CD4-positive, CD25-positive, alpha-beta regulatory T cell (primary cell): ENCODE measurements at regions not wholly inside any gene's neighbourhood (a gene's known extent, or its start where the extent isn't known, plus 50 kb on each side); places are given as distances from the start of the nearest gene placed in this dataset.

Experiments
- ATAC-seq, 2 donors: fragments of 150-1000 bp; cut with Tn5 transposase; one replicate each; pipeline ENCODE4 v1.10.0; 2021; ENCODE audit warnings: low read depth in 2 of 2, moderate number of reproducible peaks in 2 of 2, moderate library complexity in 1 of 2
- DNase-seq, 3 donors: peaks; one replicate each; pipeline versions ENCODE4 v3.0.0 to v3.0.0-alpha.2; 2012 to 2022; ENCODE audit warnings: mixed read lengths in 1 of 3
- H3K27ac ChIP-seq: one replicate; pipeline ENCODE4 v1.7.0; 2013; ENCODE audit warnings: mild to moderate bottlenecking, low read length; ENCODE audit not compliant: insufficient read depth, poor library complexity, severe bottlenecking
- H3K27me3 ChIP-seq: one replicate; pipeline ENCODE4 v1.7.0; 2013; ENCODE audit warnings: low read length; ENCODE audit not compliant: control insufficient read depth, insufficient read depth
- H3K36me3 ChIP-seq: one replicate; pipeline ENCODE4 v1.7.0; 2013; ENCODE audit warnings: mild to moderate bottlenecking, low read length, moderate library complexity; ENCODE audit not compliant: control insufficient read depth, insufficient read depth
- H3K4me1 ChIP-seq: 2 replicates; pipeline ENCODE4 v1.7.0; 2013; ENCODE audit warnings: mild to moderate bottlenecking, low read length; ENCODE audit not compliant: insufficient read depth, control insufficient read depth, poor library complexity, severe bottlenecking
- H3K4me3 ChIP-seq: one replicate; pipeline ENCODE4 v1.7.0; 2013; ENCODE audit warnings: low read depth, mild to moderate bottlenecking, low read length, moderate library complexity
- H3K9me3 ChIP-seq, 2 experiments: 1 replicate in 1 of 2; 2 replicates in 1 of 2; pipeline ENCODE4 v1.7.0; 2013; ENCODE audit warnings: low read length in 2 of 2, mild to moderate bottlenecking in 1 of 2, moderate library complexity in 1 of 2; ENCODE audit not compliant: control insufficient read depth in 2 of 2
- H3K27ac Mint-ChIP-seq, 3 donors: one replicate each; pipeline ENCODE4 v1.8.0; 2020 to 2022; ENCODE audit warnings: mild to moderate bottlenecking in 3 of 3, mixed read lengths in 3 of 3, moderate library complexity in 2 of 3
- H3K27me3 Mint-ChIP-seq: one replicate; pipeline ENCODE4 v1.8.0; 2022; ENCODE audit warnings: mild to moderate bottlenecking, mixed read lengths
- H3K36me3 Mint-ChIP-seq: one replicate; pipeline ENCODE4 v1.8.0; 2020; ENCODE audit warnings: mixed read lengths
- H3K4me1 Mint-ChIP-seq, 4 donors: one replicate each; pipeline ENCODE4 v1.8.0; 2020 to 2022; ENCODE audit warnings: mixed read lengths in 4 of 4, mild to moderate bottlenecking in 1 of 4
- H3K4me3 Mint-ChIP-seq, 4 donors: one replicate each; pipeline ENCODE4 v1.8.0; 2020 to 2022; ENCODE audit warnings: mild to moderate bottlenecking in 4 of 4, mixed read lengths in 4 of 4, moderate library complexity in 3 of 4
- H3K9me3 Mint-ChIP-seq, 7 donors: one replicate each; pipeline ENCODE4 v1.8.0; 2020 to 2022; ENCODE audit warnings: mixed read lengths in 7 of 7, mild to moderate bottlenecking in 3 of 7, moderate library complexity in 2 of 7

DNA sequence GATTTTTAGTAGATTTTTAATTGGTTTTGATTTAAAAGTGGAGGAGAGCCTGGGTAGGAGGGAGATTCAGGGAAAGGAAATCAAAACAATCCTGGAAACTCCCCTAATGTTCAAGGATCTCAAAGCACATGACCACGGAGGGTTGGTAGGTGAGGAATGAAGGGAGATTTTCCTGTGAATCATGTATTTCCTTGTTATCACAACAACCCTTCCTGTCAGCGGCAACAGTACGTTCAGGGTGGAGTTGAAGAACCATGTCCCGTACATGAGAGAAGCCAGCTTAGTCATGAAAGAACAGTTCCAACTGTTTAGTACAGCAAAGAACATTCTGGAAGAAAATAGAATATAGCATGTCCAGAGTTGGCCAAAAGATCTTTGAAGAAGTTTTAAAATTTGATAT is 79.4 kb upstream of the SCAF8 start:
- H3K4me1 Mint-ChIP-seq = peaks cover 0 to 23% (median 17%) of the 10 kb centered on the region in 4 donors
- ATAC-seq (no peak), DNase-seq (no peak)
- H3K4me3 ChIP-seq = no peak overlapping the region
- H3K27me3 Mint-ChIP-seq = no peaks in the 10 kb centered on the region
- no peaks in the 10 kb centered on the region for H3K36me3 Mint-ChIP-seq
- H3K9me3 Mint-ChIP-seq = peaks cover 0 to 2% (median 0%) of the 10 kb centered on the region in 7 donors
- no peaks in the 10 kb centered on the region for H3K9me3 ChIP-seq
- no peak overlapping the region for H3K27ac ChIP-seq
- peak overlapping the region in 2 of 3 donors; percentile 4 to 7 for H3K27ac Mint-ChIP-seq
- H3K27me3 ChIP-seq = no peaks in the 10 kb centered on the region
- no peaks in the 10 kb centered on the region for H3K36me3 ChIP-seq
- H3K4me1 ChIP-seq = peaks cover 9% of the 10 kb centered on the region
- H3K4me3 Mint-ChIP-seq = no peak overlapping the region

DNA sequence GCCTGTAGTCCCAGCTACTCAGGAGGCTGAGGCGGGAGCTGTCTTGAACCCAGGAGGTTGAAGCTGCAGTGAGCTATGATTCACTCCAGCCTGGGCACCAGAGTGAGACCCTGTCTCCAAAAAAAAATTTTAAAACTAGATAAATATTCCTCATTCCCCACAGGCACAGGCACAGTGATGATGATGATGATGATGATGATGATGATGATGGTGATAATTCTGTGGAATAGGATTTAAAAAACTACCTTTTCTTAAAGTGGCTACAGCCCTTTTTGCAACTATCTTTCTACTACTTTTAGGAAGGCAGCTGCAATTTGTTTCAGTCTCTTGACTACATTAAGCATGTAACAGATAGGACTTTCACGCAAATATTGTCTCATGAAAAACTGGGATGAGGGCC is 76.6 kb upstream of the SCAF8 start:
- H3K4me3 Mint-ChIP-seq = no peak overlapping the region
- no peaks in the 10 kb centered on the region for H3K36me3 Mint-ChIP-seq
- DNase-seq = no peak

DNA sequence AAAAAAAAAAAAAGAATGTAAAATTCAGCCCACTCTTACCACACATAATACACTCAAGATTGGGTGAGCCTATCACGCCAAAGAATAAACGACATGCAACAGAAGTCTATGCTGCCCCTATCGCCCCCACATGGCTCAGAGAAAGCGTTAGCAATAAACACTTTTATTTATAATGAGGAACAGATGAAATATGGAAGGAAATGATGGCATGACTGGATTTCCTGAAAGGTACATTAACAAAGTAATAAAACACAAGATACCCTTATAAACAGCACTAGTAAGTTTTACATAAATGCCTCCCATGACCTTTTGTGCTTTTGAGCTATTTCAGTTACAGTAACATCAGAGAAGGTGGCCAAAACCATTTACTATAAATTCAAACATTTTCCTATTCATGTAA is 71.4 kb upstream of the SCAF8 start:
- no peaks in the 10 kb centered on the region for H3K27me3 Mint-ChIP-seq
- no peak overlapping the region for H3K4me3 Mint-ChIP-seq
- H3K4me1 Mint-ChIP-seq = no peaks in the 10 kb centered on the region
- no peak for DNase-seq
- no peak overlapping the region for H3K27ac Mint-ChIP-seq
- no peak for ATAC-seq
- H3K4me3 ChIP-seq = no peak overlapping the region
- H3K36me3 Mint-ChIP-seq = no peaks in the 10 kb centered on the region
- H3K27ac ChIP-seq = no peak overlapping the region
- no peaks in the 10 kb centered on the region for H3K27me3 ChIP-seq
- H3K4me1 ChIP-seq = no peaks in the 10 kb centered on the region
- no peaks in the 10 kb centered on the region for H3K36me3 ChIP-seq
- H3K9me3 ChIP-seq = no peaks in the 10 kb centered on the region
- H3K9me3 Mint-ChIP-seq = no peaks in the 10 kb centered on the region

More for the DNA sequence above, 76.6 kb upstream of the SCAF8 start:
- H3K27me3 Mint-ChIP-seq = no peaks in the 10 kb centered on the region
- Histone ChIP-seq H3K4me3 (no peak overlapping the region), H3K27ac (no peak overlapping the region), H3K27me3 (no peaks in the 10 kb centered on the region), H3K4me1 (peaks cover 9% of the 10 kb centered on the region), H3K9me3 (no peaks in the 10 kb centered on the region), H3K36me3 (no peaks in the 10 kb centered on the region)
- H3K27ac Mint-ChIP-seq = no peak overlapping the region
- ATAC-seq = no peak
- peaks cover 0 to 2% (median 0%) of the 10 kb centered on the region in 7 donors for H3K9me3 Mint-ChIP-seq
- H3K4me1 Mint-ChIP-seq = peaks cover 0 to 20% (median 15%) of the 10 kb centered on the region in 4 donors

DNA sequence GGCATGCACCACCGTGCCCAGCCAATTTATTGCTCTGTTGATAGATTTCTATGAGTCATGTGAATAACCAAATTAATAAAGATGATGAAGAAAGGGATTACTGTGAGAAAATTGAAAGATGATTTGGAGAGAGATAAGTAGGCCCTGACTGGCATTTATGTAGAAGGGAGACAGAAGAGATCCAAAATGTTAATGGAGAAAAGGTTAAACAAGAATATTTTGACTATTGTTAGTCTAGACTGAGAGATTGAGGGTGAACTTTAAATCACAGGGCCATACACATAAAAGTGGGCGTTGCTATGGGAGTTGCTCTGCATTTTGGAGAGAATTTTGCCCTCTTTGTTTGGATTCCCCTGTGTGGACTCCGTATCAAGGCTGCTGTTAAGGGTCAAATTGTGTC is 68.9 kb upstream of the SCAF8 start:
- H3K27ac Mint-ChIP-seq = no peak overlapping the region
- H3K9me3 Mint-ChIP-seq = no peaks in the 10 kb centered on the region
- Histone ChIP-seq H3K36me3 (no peaks in the 10 kb centered on the region), H3K27me3 (no peaks in the 10 kb centered on the region), H3K9me3 (no peaks in the 10 kb centered on the region), H3K27ac (no peak overlapping the region), H3K4me1 (no peaks in the 10 kb centered on the region), H3K4me3 (no peak overlapping the region)
- H3K36me3 Mint-ChIP-seq = no peaks in the 10 kb centered on the region
- no peaks in the 10 kb centered on the region for H3K27me3 Mint-ChIP-seq
- no peak for ATAC-seq
- H3K4me1 Mint-ChIP-seq = no peaks in the 10 kb centered on the region
- H3K4me3 Mint-ChIP-seq = no peak overlapping the region
- no peak for DNase-seq

DNA sequence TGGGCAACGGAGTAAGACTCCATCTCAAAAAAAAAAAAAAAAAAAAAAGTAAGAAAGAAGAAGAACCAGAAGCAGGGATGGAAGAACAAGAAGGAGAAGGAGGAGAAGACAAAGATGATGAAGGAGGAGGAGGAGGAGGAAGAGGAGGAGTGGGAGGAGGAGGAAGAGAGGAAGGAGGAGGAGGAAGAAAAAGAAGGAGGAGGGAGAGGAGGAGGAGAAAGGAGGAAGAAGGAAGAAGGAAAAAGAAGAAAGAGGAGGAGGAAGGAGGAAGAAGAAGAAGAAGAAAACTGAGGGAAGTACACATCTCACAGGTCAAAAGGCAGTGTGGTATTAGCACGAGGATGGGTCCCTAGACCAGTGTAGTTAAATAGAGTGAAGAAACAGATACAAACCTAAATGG is 65.1 kb upstream of the SCAF8 start:
- Mint-ChIP-seq H3K27me3 (no peaks in the 10 kb centered on the region), H3K9me3 (peaks cover 0 to 1% (median 0%) of the 10 kb centered on the region in 7 donors)

DNA sequence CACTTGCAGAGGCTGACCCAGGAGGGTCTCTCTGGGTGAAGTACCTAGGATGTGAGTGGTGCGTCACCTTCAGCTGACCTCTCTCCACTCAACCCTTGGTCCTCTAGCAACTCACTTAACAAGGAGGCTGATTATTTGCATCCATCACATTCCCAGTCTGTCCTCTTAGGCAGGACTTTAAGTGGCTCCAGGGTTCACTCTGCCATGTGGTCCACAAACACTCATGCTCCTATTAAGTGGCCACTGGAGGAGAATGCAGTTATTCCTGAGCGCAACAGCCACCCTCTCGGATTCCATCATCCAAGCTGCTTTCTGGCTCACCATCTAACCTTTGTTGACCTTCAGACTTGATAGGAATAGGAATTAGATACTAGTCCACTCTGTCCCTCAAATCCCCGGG is 61.1 kb upstream of the SCAF8 start:
- no peaks in the 10 kb centered on the region for H3K4me1 Mint-ChIP-seq
- H3K9me3 Mint-ChIP-seq = peaks cover 0 to 1% (median 0%) of the 10 kb centered on the region in 7 donors
- H3K36me3 ChIP-seq = no peaks in the 10 kb centered on the region
- no peaks in the 10 kb centered on the region for H3K9me3 ChIP-seq
- H3K27me3 ChIP-seq = no peaks in the 10 kb centered on the region
- H3K36me3 Mint-ChIP-seq = no peaks in the 10 kb centered on the region
- DNase-seq (no peak), ATAC-seq (no peak)
- no peak overlapping the region for H3K27ac Mint-ChIP-seq
- H3K4me3 Mint-ChIP-seq = no peak overlapping the region
- no peaks in the 10 kb centered on the region for H3K27me3 Mint-ChIP-seq
- no peaks in the 10 kb centered on the region for H3K4me1 ChIP-seq
- H3K27ac ChIP-seq = no peak overlapping the region
- no peak overlapping the region for H3K4me3 ChIP-seq

More for the DNA sequence above, 65.1 kb upstream of the SCAF8 start:
- no peak for ATAC-seq
- H3K27ac ChIP-seq = no peak overlapping the region
- no peaks in the 10 kb centered on the region for H3K9me3 ChIP-seq
- no peaks in the 10 kb centered on the region for H3K36me3 ChIP-seq
- no peak for DNase-seq
- Mint-ChIP-seq H3K4me1 (no peaks in the 10 kb centered on the region), H3K27ac (no peak overlapping the region), H3K4me3 (no peak overlapping the region), H3K36me3 (no peaks in the 10 kb centered on the region)
- no peaks in the 10 kb centered on the region for H3K27me3 ChIP-seq
- no peaks in the 10 kb centered on the region for H3K4me1 ChIP-seq
- H3K4me3 ChIP-seq = no peak overlapping the region

DNA sequence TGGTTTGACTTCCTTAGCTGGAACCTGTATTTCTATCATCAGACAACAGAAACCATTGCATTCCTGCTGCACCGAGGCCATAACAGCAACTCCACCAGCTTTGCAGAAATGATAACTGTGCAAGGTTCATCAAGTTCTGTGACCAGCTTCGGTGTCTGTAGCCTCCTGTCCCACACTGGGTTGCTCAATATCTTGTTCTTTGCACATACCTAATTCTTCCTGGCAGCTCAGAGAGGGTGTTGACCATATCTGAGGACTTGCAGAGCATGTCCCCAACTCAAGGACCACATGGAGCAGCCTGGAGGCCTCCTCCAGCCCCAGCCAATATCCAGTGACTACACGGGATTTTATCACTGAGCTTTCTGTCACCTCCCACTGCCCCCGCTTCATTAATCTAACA is 59.3 kb upstream of the SCAF8 start:
- DNase-seq (no peak), ATAC-seq (no peak)
- H3K9me3 Mint-ChIP-seq = peaks cover 0 to 1% (median 0%) of the 10 kb centered on the region in 7 donors
- H3K4me3 ChIP-seq = no peak overlapping the region
- no peaks in the 10 kb centered on the region for H3K27me3 ChIP-seq
- H3K9me3 ChIP-seq = no peaks in the 10 kb centered on the region
- no peaks in the 10 kb centered on the region for H3K4me1 ChIP-seq
- H3K36me3 Mint-ChIP-seq = no peaks in the 10 kb centered on the region
- H3K4me1 Mint-ChIP-seq = no peaks in the 10 kb centered on the region
- H3K36me3 ChIP-seq = no peaks in the 10 kb centered on the region
- H3K27me3 Mint-ChIP-seq = no peaks in the 10 kb centered on the region
- no peak overlapping the region for H3K27ac ChIP-seq
- H3K4me3 Mint-ChIP-seq = no peak overlapping the region
- H3K27ac Mint-ChIP-seq = peak overlapping the region in 1 of 3 donors; percentile 70

DNA sequence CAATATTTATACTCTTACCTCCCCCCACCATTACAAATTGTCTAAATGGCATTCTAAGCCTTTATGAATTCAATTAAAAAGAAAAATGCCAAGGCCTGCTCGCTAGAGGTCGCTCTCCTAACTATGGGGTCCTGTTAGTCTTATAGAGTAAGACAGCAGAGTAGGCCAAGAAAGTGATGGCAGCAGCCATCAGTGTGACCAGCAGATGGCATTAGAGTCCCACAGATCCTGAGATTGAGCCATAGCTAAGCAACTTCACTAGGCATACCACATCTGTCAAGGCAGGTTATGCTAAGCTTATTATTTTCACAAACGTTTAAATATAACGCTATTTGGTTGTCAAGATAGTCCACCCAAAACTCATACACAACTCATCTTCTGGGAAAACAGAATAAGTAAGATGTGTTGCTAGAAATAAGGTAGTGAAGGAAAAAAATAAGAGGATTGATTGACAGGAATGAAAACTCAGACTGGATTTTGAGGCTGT is 57.6 kb upstream of the SCAF8 start:
- H3K9me3 ChIP-seq = no peaks in the 10 kb centered on the region
- ATAC-seq (peak; percentile 100), DNase-seq (peak; percentile 80 to 95 (median 88))
- no peak overlapping the region for H3K27ac Mint-ChIP-seq
- no peak overlapping the region for H3K4me3 Mint-ChIP-seq
- H3K4me1 ChIP-seq = no peaks in the 10 kb centered on the region
- H3K4me3 ChIP-seq = no peak overlapping the region
- peaks cover 2% of the 10 kb centered on the region for H3K27me3 Mint-ChIP-seq
- no peaks in the 10 kb centered on the region for H3K36me3 ChIP-seq
- no peaks in the 10 kb centered on the region for H3K4me1 Mint-ChIP-seq
- H3K9me3 Mint-ChIP-seq = no peaks in the 10 kb centered on the region
- no peaks in the 10 kb centered on the region for H3K36me3 Mint-ChIP-seq
- H3K27ac ChIP-seq = no peak overlapping the region
- no peaks in the 10 kb centered on the region for H3K27me3 ChIP-seq
